Astrocyte (in vitro differentiated cells and primary cell): ENCODE measurements at regions not wholly inside any gene's neighbourhood (a gene's known extent, or its start where the extent isn't known, plus 50 kb on each side); places are given as distances from the start of the nearest gene placed in this dataset.

Experiments
- DNase-seq: peaks from one replicate; pipeline ENCODE4 v3.0.0-alpha.2; 2010; ENCODE audit warnings: low read depth
- FAIRE-seq: peaks from 2 replicates; lab custom pipeline; 2011; peaks lifted over from hg19 to GRCh38; lab: Jason Lieb, UNC
- H2AFZ ChIP-seq: 2 replicates; pipeline ENCODE4 v1.6.0; 2012; ENCODE audit warnings: low read depth, low read length, inconsistent platforms
- H3K27ac ChIP-seq: 2 replicates; pipeline ENCODE4 v1.5.1; 2011; ENCODE audit warnings: low read depth, low read length, inconsistent platforms
- H3K27me3 ChIP-seq: 2 replicates; pipeline ENCODE4 v1.6.0; 2011; ENCODE audit warnings: low read length, inconsistent platforms; ENCODE audit not compliant: insufficient read depth
- H3K36me3 ChIP-seq: 2 replicates; pipeline ENCODE4 v1.5.1; 2011; ENCODE audit warnings: low read length, inconsistent platforms; ENCODE audit not compliant: insufficient read depth
- H3K4me1 ChIP-seq: 2 replicates; pipeline ENCODE4 v1.5.1; 2011; ENCODE audit warnings: low read length, inconsistent platforms; ENCODE audit not compliant: insufficient read depth
- H3K4me2 ChIP-seq: 2 replicates; pipeline ENCODE4 v1.6.0; 2012; ENCODE audit warnings: low read length, inconsistent platforms
- H3K4me3 ChIP-seq: 2 replicates; pipeline ENCODE4 v1.5.1; 2011; ENCODE audit warnings: low read depth, mild to moderate bottlenecking, low read length, inconsistent platforms; ENCODE audit not compliant: insufficient read depth
- H3K79me2 ChIP-seq: 2 replicates; pipeline ENCODE4 v1.6.0; 2012; ENCODE audit warnings: mild to moderate bottlenecking, low read length, inconsistent platforms; ENCODE audit not compliant: insufficient read depth
- H3K9ac ChIP-seq: 2 replicates; pipeline ENCODE4 v1.6.0; 2012; ENCODE audit warnings: mild to moderate bottlenecking, low read length, inconsistent platforms
- H3K9me3 ChIP-seq: 2 replicates; pipeline ENCODE4 v1.5.1; 2012; ENCODE audit warnings: low read depth, mild to moderate bottlenecking, low read length, inconsistent platforms; ENCODE audit not compliant: insufficient read depth
- H4K20me1 ChIP-seq: 2 replicates; pipeline ENCODE4 v1.6.0; 2012; ENCODE audit warnings: low read length, inconsistent platforms; ENCODE audit not compliant: insufficient read depth
- H3K27ac Mint-ChIP-seq: one replicate; pipeline ENCODE4 v1.8.0; 2021; ENCODE audit warnings: mild to moderate bottlenecking, mixed read lengths; ENCODE audit not compliant: unreplicated experiment
- H3K27me3 Mint-ChIP-seq: one replicate; pipeline ENCODE4 v1.8.0; 2021; ENCODE audit warnings: low read depth, mixed read lengths; ENCODE audit not compliant: unreplicated experiment
- H3K36me3 Mint-ChIP-seq: one replicate; pipeline ENCODE4 v1.8.0; 2021; ENCODE audit warnings: low read depth, mixed read lengths; ENCODE audit not compliant: unreplicated experiment
- H3K4me1 Mint-ChIP-seq: one replicate; pipeline ENCODE4 v1.8.0; 2021; ENCODE audit warnings: low read depth, mixed read lengths; ENCODE audit not compliant: unreplicated experiment
- H3K4me3 Mint-ChIP-seq: one replicate; pipeline ENCODE4 v1.8.0; 2021; ENCODE audit warnings: mild to moderate bottlenecking, moderate library complexity, mixed read lengths; ENCODE audit not compliant: unreplicated experiment
- H3K9me3 Mint-ChIP-seq: one replicate; pipeline ENCODE4 v1.8.0; 2021; ENCODE audit warnings: mild to moderate bottlenecking, mixed read lengths; ENCODE audit not compliant: unreplicated experiment
- EZH2 ChIP-seq: IDR thresholded peaks from 2 replicates; pipeline ENCODE4 v1.6.1; 2012; ENCODE audit warnings: mild to moderate bottlenecking, low read length, inconsistent platforms; ENCODE audit not compliant: insufficient read depth
- TF ChIP-seq, protein P1 (sequence below): IDR thresholded peaks from 2 replicates; pipeline ENCODE4 v1.5.1; 2011; ENCODE audit warnings: low read depth, mild to moderate bottlenecking, inconsistent platforms, low read length, moderate library complexity; ENCODE audit not compliant: insufficient read depth

DNA sequence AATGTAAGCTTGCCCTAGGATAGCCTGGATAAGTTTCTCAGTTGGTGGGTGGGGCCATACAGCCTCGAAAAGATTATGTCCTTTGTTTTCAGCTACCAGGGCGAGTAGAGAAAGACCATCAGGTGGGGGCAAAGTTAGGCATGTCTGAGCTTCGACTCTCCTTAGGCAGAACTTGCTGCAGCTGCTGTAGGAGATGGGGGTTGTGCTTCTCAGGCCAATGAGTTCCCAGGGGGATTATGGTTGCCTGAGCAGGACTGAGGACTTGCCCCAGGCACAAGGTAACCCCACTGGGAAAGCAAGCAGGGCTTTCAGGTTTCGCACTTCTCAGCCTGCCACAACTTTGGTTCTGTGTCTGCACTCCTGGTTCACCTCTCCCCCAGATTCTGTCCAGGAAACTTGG lies 173.4 kb upstream of the SESN3 start:
- TF ChIP-seq, protein P1, sequence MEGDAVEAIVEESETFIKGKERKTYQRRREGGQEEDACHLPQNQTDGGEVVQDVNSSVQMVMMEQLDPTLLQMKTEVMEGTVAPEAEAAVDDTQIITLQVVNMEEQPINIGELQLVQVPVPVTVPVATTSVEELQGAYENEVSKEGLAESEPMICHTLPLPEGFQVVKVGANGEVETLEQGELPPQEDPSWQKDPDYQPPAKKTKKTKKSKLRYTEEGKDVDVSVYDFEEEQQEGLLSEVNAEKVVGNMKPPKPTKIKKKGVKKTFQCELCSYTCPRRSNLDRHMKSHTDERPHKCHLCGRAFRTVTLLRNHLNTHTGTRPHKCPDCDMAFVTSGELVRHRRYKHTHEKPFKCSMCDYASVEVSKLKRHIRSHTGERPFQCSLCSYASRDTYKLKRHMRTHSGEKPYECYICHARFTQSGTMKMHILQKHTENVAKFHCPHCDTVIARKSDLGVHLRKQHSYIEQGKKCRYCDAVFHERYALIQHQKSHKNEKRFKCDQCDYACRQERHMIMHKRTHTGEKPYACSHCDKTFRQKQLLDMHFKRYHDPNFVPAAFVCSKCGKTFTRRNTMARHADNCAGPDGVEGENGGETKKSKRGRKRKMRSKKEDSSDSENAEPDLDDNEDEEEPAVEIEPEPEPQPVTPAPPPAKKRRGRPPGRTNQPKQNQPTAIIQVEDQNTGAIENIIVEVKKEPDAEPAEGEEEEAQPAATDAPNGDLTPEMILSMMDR, result no peak
- TF ChIP-seq EZH2, result no peak
- no peaks in the 10 kb centered on the region for H3K36me3 Mint-ChIP-seq
- H3K27ac Mint-ChIP-seq, result no peak overlapping the region

DNA sequence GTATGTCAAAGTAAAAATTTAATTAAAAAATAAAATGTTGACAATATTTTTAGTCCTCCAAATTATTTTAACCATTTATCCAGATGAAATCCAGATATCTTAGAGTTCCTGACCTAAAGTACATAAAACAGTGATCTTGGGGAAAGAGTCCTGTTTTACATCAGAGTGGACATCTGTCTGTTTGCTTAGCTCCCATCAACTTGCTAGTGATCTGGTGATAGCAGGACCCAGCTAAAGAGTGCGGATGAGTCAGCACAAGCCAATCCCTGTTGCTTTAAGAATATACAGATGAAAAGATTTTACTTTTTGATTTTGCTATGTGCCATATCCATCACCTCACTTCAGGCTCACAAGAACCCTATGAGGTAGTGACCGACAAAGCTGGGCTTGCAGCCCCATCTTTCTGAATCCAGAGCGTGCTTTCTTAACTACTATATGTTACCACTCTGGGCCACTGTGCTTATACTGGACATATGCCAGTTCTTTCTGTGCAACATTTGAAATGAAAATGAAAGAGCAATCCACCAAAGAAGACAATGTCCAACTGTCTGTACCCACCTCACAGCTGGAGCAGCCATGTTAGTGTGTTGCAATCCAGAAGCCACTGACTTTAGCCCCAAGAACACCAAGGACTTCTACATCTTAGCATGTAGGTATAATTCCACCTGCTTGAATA lies 167.6 kb upstream of the SESN3 start:
- Histone ChIP-seq H3K4me2 (no peak overlapping the region), H2AFZ (no peak overlapping the region), H3K27ac (no peak overlapping the region), H3K4me1 (no peaks in the 10 kb centered on the region), H3K4me3 (no peak overlapping the region), H4K20me1 (no peaks in the 10 kb centered on the region), H3K36me3 (no peaks in the 10 kb centered on the region), H3K79me2 (no peaks in the 10 kb centered on the region), H3K9ac (no peak overlapping the region), H3K9me3 (no peaks in the 10 kb centered on the region), H3K27me3 (no peaks in the 10 kb centered on the region)
- H3K4me1 Mint-ChIP-seq, result peaks cover 8% of the 10 kb centered on the region
- TF ChIP-seq EZH2, result no peak
- TF ChIP-seq, protein P1, result no peak
- H3K27ac Mint-ChIP-seq, result no peak overlapping the region
- no peak for FAIRE-seq
- H3K9me3 Mint-ChIP-seq, result peaks cover 6% of the 10 kb centered on the region
- H3K27me3 Mint-ChIP-seq, result no peaks in the 10 kb centered on the region
- no peak for DNase-seq
- H3K36me3 Mint-ChIP-seq, result no peaks in the 10 kb centered on the region
- H3K4me3 Mint-ChIP-seq, result no peak overlapping the region

More for the DNA sequence above, 173.4 kb upstream of the SESN3 start:
- H3K27me3 ChIP-seq, result no peaks in the 10 kb centered on the region
- no peak overlapping the region for H3K4me2 ChIP-seq
- DNase-seq (no peak), FAIRE-seq (no peak)
- H3K79me2 ChIP-seq, result no peaks in the 10 kb centered on the region
- H3K9me3 ChIP-seq, result no peaks in the 10 kb centered on the region
- H3K9ac ChIP-seq, result no peak overlapping the region
- peaks cover 13% of the 10 kb centered on the region for H3K9me3 Mint-ChIP-seq
- H3K4me1 Mint-ChIP-seq, result no peaks in the 10 kb centered on the region
- H2AFZ ChIP-seq, result no peak overlapping the region
- H3K27me3 Mint-ChIP-seq, result no peaks in the 10 kb centered on the region
- no peak overlapping the region for H3K27ac ChIP-seq
- no peak overlapping the region for H3K4me3 ChIP-seq
- H4K20me1 ChIP-seq, result no peaks in the 10 kb centered on the region
- H3K36me3 ChIP-seq, result no peaks in the 10 kb centered on the region
- H3K4me3 Mint-ChIP-seq, result no peak overlapping the region
- no peaks in the 10 kb centered on the region for H3K4me1 ChIP-seq

DNA sequence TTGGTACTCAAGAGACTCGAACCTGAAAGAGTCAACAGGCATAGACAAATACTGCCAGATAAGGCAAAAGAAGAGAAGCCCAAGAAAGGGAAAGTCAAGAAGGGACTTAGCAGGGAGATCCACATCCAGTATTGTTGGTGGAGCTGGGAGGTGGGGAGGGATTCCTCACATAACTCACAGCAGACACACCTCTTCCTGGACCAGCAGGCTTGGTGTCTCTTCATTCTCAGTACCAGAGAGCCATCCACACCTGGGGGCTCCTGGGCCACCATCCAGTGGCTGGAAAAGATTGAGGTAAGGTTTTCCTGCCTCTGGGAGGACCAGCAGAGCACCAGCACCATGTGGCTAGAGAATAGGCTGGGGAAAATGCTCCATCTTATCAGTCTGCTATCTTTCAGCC lies 161.6 kb upstream of the SESN3 start:
- H3K4me2 ChIP-seq, result no peak overlapping the region
- H3K9ac ChIP-seq, result no peak overlapping the region
- FAIRE-seq (no peak), DNase-seq (no peak)
- Mint-ChIP-seq H3K27me3 (peaks cover 8% of the 10 kb centered on the region), H3K4me1 (no peaks in the 10 kb centered on the region), H3K9me3 (no peaks in the 10 kb centered on the region), H3K27ac (no peak overlapping the region), H3K36me3 (no peaks in the 10 kb centered on the region), H3K4me3 (no peak overlapping the region)
- no peak overlapping the region for H3K4me3 ChIP-seq
- no peaks in the 10 kb centered on the region for H3K9me3 ChIP-seq
- TF ChIP-seq, protein P1, result no peak
- TF ChIP-seq EZH2, result no peak
- H3K27ac ChIP-seq, result no peak overlapping the region
- no peak overlapping the region for H2AFZ ChIP-seq
- H3K4me1 ChIP-seq, result no peaks in the 10 kb centered on the region
- no peaks in the 10 kb centered on the region for H4K20me1 ChIP-seq
- no peaks in the 10 kb centered on the region for H3K36me3 ChIP-seq
- no peaks in the 10 kb centered on the region for H3K79me2 ChIP-seq
- H3K27me3 ChIP-seq, result no peaks in the 10 kb centered on the region
